ENCODE measurements at regions not wholly inside any gene's neighbourhood (a gene's known extent, or its start where the extent isn't known, plus 50 kb on each side); places are given as distances from the start of the nearest gene placed in this dataset.
"Not testable (repeated sequence)": the region's sequence is repeated elsewhere in the genome, so short reads cannot be mapped to it uniquely, and the experiment has no call there.

GRCh38 chr5:152113401-152113800 lies 188.8 kb upstream of the GLRA1 start:
- no peak for DNase-seq

- no peak for DNase-seq
Measured at GRCh38 chr5:152107220-152107619, 182.6 kb upstream of the GLRA1 start.

GRCh38 chr5:152106571-152106970 lies 181.9 kb upstream of the GLRA1 start:
- DNase-seq: no peak

GRCh38 chr5:152105085-152105484 lies 180.4 kb upstream of the GLRA1 start:
- no peak for DNase-seq

- no peak for DNase-seq
Measured at GRCh38 chr5:152104211-152104610, 179.6 kb upstream of the GLRA1 start.

GRCh38 chr5:152102908-152103307 lies 178.3 kb upstream of the GLRA1 start:
- not testable (repeated sequence) for DNase-seq

- no peak for DNase-seq
Measured at GRCh38 chr5:152102057-152102456, 177.4 kb upstream of the GLRA1 start.

- no peak for DNase-seq
Measured at GRCh38 chr5:152100462-152100861, 175.8 kb upstream of the GLRA1 start.

- no peak for DNase-seq
Measured at GRCh38 chr5:152097128-152097527, 172.5 kb upstream of the GLRA1 start.

GRCh38 chr5:152094716-152095115 lies 170.1 kb upstream of the GLRA1 start:
- DNase-seq: no peak

- peak; percentile 12 for DNase-seq
Measured at GRCh38 chr5:152094060-152094459, 169.4 kb upstream of the GLRA1 start.

GRCh38 chr5:152092580-152092979 lies 167.9 kb upstream of the GLRA1 start:
- DNase-seq: no peak

GRCh38 chr5:152089644-152090043 lies 165.0 kb upstream of the GLRA1 start:
- peak; percentile 13 for DNase-seq

GRCh38 chr5:152086668-152087067 lies 162.0 kb upstream of the GLRA1 start:
- DNase-seq: no peak

GRCh38 chr5:152084476-152084875 lies 159.8 kb upstream of the GLRA1 start:
- no peak for DNase-seq

GRCh38 chr5:152083231-152083630 lies 158.6 kb upstream of the GLRA1 start:
- DNase-seq: no peak

GRCh38 chr5:152072091-152072490 lies 147.4 kb upstream of the GLRA1 start:
- DNase-seq: no peak

GRCh38 chr5:152070591-152070990 lies 145.9 kb upstream of the GLRA1 start:
- no peak for DNase-seq

- no peak for DNase-seq
Measured at GRCh38 chr5:152066784-152067183, 142.1 kb upstream of the GLRA1 start.

- DNase-seq: no peak
Measured at GRCh38 chr5:152063004-152063403, 138.4 kb upstream of the GLRA1 start.

GRCh38 chr5:152061095-152061494 lies 136.4 kb upstream of the GLRA1 start:
- DNase-seq: no peak

GRCh38 chr5:152058267-152058666 lies 133.6 kb upstream of the GLRA1 start:
- DNase-seq: no peak

GRCh38 chr5:152056931-152057330 lies 132.3 kb upstream of the GLRA1 start:
- no peak for DNase-seq

GRCh38 chr5:152052470-152052869 lies 127.8 kb upstream of the GLRA1 start:
- DNase-seq: no peak
